ENCODE measurements at regions not wholly inside any gene's neighbourhood (a gene's known extent, or its start where the extent isn't known, plus 50 kb on each side); places are given as distances from the start of the nearest gene placed in this dataset.

DNA sequence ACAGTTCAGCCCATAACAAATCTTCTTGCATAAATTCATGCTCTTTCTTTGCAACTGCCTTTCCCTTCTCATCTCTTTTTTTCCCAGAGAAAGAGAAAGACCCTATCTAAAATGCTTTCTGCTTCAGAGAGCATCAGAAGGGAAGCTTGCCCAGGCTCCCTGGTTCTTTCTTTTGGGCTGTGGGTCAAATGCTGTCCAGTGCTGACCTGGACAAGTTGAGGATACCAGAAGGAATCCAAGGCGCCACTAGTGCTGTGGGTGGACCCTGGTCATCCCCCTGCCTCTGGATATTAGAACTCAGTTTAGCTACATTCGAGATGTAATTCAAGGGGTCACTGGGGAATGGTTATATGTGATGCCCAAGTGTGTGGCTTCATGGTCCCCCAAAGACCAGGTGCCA, 411.6 kb downstream of the RPS24 start:
- no peak for DNase-seq
- no peaks in the 10 kb centered on the region for H3K36me3 ChIP-seq (ENCODE audit: control insufficient read depth in 3 of 3, insufficient read depth in 2 of 3, low read depth in 1 of 3, low read length in 3 of 3)
- H3K4me1 ChIP-seq (ENCODE audit: control insufficient read depth in 3 of 3, insufficient read depth in 2 of 3, low read depth in 1 of 3, low read length in 2 of 3): peaks cover 0 to 8% (median 0%) of the 10 kb centered on the region in 3 donors
- FAIRE-seq: no peak
- 83 to 95% (median 90%) methylated on average over 2 of the region's 2 CpGs for WGBS, 3 donors
- H3K27me3 ChIP-seq (ENCODE audit: control insufficient read depth in 3 of 3, insufficient read depth in 3 of 3, low read length in 3 of 3): no peaks in the 10 kb centered on the region
- H3K4me3 ChIP-seq (ENCODE audit: low read depth in 1 of 3, low read length in 3 of 3): no peak overlapping the region
- no peaks in the 10 kb centered on the region for H3K9me3 ChIP-seq (ENCODE audit: control insufficient read depth in 2 of 2, insufficient read depth in 1 of 2, low read depth in 1 of 2, low read length in 1 of 2)
- H3K27ac ChIP-seq (ENCODE audit: low read depth in 1 of 3, low read length in 2 of 3): no peak overlapping the region

DNA sequence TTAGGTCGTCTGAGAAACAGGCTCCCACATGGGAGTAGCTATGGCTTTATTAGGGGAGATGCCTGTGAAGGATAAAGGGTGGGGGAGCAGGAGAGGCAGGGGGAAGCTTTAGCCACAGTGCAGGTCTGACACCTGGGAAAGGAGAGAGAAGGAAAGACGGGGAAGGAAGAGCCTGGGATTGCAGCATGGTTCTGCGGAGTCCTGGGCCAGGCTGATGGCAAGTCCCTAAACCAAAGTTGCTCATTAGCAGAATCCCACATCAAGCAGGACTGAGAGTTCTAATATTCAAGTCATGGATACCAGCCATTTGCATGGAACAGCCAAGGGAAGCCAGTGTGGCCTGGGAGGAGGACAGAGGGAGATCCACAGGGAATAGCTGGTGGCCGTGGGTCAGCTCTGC, 414.8 kb downstream of the RPS24 start:
- Histone ChIP-seq H3K4me3 (ENCODE audit: low read depth in 1 of 3, low read length in 3 of 3) (no peak overlapping the region), H3K27me3 (ENCODE audit: control insufficient read depth in 3 of 3, insufficient read depth in 3 of 3, low read length in 3 of 3) (no peaks in the 10 kb centered on the region), H3K36me3 (ENCODE audit: control insufficient read depth in 3 of 3, insufficient read depth in 2 of 3, low read depth in 1 of 3, low read length in 3 of 3) (no peaks in the 10 kb centered on the region), H3K9me3 (ENCODE audit: control insufficient read depth in 2 of 2, insufficient read depth in 1 of 2, low read depth in 1 of 2, low read length in 1 of 2) (no peaks in the 10 kb centered on the region), H3K27ac (ENCODE audit: low read depth in 1 of 3, low read length in 2 of 3) (no peak overlapping the region), H3K4me1 (ENCODE audit: control insufficient read depth in 3 of 3, insufficient read depth in 2 of 3, low read depth in 1 of 3, low read length in 2 of 3) (peaks cover 0 to 11% (median 0%) of the 10 kb centered on the region in 3 donors)
- 73 to 86% (median 79%) methylated on average over 4 of the region's 4 CpGs for WGBS, 3 donors
- no peak for FAIRE-seq
- DNase-seq: no peak

DNA sequence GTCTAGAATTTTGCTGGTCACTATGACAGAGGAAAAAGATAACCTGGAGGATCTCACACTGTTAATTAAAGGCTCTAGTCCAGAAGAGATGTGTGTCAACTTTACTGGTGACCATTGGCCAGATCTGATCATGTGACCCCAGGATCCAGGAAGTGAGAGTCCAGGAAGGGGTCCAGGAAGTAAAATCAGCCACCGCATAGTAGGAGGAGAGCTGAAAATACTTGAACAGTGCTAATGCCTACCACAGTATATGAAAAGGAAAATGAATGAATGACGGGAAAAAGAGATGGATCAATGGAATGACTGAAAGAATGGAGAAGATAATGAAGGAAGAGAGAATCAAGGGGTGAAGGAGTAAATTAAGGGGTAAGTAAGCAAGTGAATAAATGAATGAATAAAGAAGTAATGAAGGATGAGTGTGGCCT, 415.3 kb downstream of the RPS24 start:
- H3K36me3 ChIP-seq (ENCODE audit: control insufficient read depth in 3 of 3, insufficient read depth in 2 of 3, low read depth in 1 of 3, low read length in 3 of 3): no peaks in the 10 kb centered on the region
- no peaks in the 10 kb centered on the region for H3K9me3 ChIP-seq (ENCODE audit: control insufficient read depth in 2 of 2, insufficient read depth in 1 of 2, low read depth in 1 of 2, low read length in 1 of 2)
- FAIRE-seq (no peak), DNase-seq (no peak)
- no peak overlapping the region for H3K4me3 ChIP-seq (ENCODE audit: low read depth in 1 of 3, low read length in 3 of 3)
- 95 to 100% (median 98%) methylated on average over 2 of the region's 2 CpGs for WGBS, 3 donors
- H3K27me3 ChIP-seq (ENCODE audit: control insufficient read depth in 3 of 3, insufficient read depth in 3 of 3, low read length in 3 of 3): peaks cover 0 to under 1% (median 0%) of the 10 kb centered on the region in 3 donors
- no peak overlapping the region for H3K27ac ChIP-seq (ENCODE audit: low read depth in 1 of 3, low read length in 2 of 3)
- peaks cover 0 to 11% (median 0%) of the 10 kb centered on the region in 3 donors for H3K4me1 ChIP-seq (ENCODE audit: control insufficient read depth in 3 of 3, insufficient read depth in 2 of 3, low read depth in 1 of 3, low read length in 2 of 3)

- WGBS, 3 donors: 80 to 89% (median 89%) methylated on average over 4 of the region's 4 CpGs
- no peaks in the 10 kb centered on the region for H3K36me3 ChIP-seq (ENCODE audit: control insufficient read depth in 3 of 3, insufficient read depth in 2 of 3, low read depth in 1 of 3, low read length in 3 of 3)
- H3K4me3 ChIP-seq (ENCODE audit: low read depth in 1 of 3, low read length in 3 of 3): no peak overlapping the region
- H3K27me3 ChIP-seq (ENCODE audit: control insufficient read depth in 3 of 3, insufficient read depth in 3 of 3, low read length in 3 of 3): peaks cover 0 to 2% (median 0%) of the 10 kb centered on the region in 3 donors
- no peak for DNase-seq
- H3K9me3 ChIP-seq (ENCODE audit: control insufficient read depth in 2 of 2, insufficient read depth in 1 of 2, low read depth in 1 of 2, low read length in 1 of 2): no peaks in the 10 kb centered on the region
- FAIRE-seq: no peak
- no peak overlapping the region for H3K27ac ChIP-seq (ENCODE audit: low read depth in 1 of 3, low read length in 2 of 3)
- H3K4me1 ChIP-seq (ENCODE audit: control insufficient read depth in 3 of 3, insufficient read depth in 2 of 3, low read depth in 1 of 3, low read length in 2 of 3): peaks cover 0 to 11% (median 0%) of the 10 kb centered on the region in 3 donors
Observed at GRCh38 chr10:78449554-78449953, 415.9 kb downstream of the RPS24 start.

GRCh38 chr10:78450239-78450638, 416.6 kb downstream of the RPS24 start:
- Histone ChIP-seq H3K4me3 (ENCODE audit: low read depth in 1 of 3, low read length in 3 of 3) (no peak overlapping the region), H3K27me3 (ENCODE audit: control insufficient read depth in 3 of 3, insufficient read depth in 3 of 3, low read length in 3 of 3) (peaks cover 0 to 2% (median 0%) of the 10 kb centered on the region in 3 donors), H3K36me3 (ENCODE audit: control insufficient read depth in 3 of 3, insufficient read depth in 2 of 3, low read depth in 1 of 3, low read length in 3 of 3) (no peaks in the 10 kb centered on the region), H3K27ac (ENCODE audit: low read depth in 1 of 3, low read length in 2 of 3) (no peak overlapping the region), H3K9me3 (ENCODE audit: control insufficient read depth in 2 of 2, insufficient read depth in 1 of 2, low read depth in 1 of 2, low read length in 1 of 2) (no peaks in the 10 kb centered on the region), H3K4me1 (ENCODE audit: control insufficient read depth in 3 of 3, insufficient read depth in 2 of 3, low read depth in 1 of 3, low read length in 2 of 3) (peaks cover 0 to 11% (median 0%) of the 10 kb centered on the region in 3 donors)
- no peak for DNase-seq
- no peak for FAIRE-seq
- 77 to 93% (median 85%) methylated on average over 3 of the region's 3 CpGs for WGBS, 3 donors

- WGBS, 3 donors: 73 to 88% (median 74%) methylated on average over 6 of the region's 6 CpGs
- H3K27me3 ChIP-seq (ENCODE audit: control insufficient read depth in 3 of 3, insufficient read depth in 3 of 3, low read length in 3 of 3): peaks cover 0 to 2% (median 0%) of the 10 kb centered on the region in 3 donors
- no peak for DNase-seq
Observed at GRCh38 chr10:78450807-78451485, 417.3 kb downstream of the RPS24 start.

GRCh38 chr10:78451592-78451991, 417.9 kb downstream of the RPS24 start:
- no peak overlapping the region for H3K27ac ChIP-seq (ENCODE audit: low read depth in 1 of 3, low read length in 2 of 3)
- WGBS, 3 donors: 33 to 42% (median 38%) methylated on average over 10 of the region's 10 CpGs
- FAIRE-seq (no peak), DNase-seq (peak in 1 of 2 donors; percentile 8)
- H3K4me3 ChIP-seq (ENCODE audit: low read depth in 1 of 3, low read length in 3 of 3): no peak overlapping the region
- H3K9me3 ChIP-seq (ENCODE audit: control insufficient read depth in 2 of 2, insufficient read depth in 1 of 2, low read depth in 1 of 2, low read length in 1 of 2): no peaks in the 10 kb centered on the region
- H3K4me1 ChIP-seq (ENCODE audit: control insufficient read depth in 3 of 3, insufficient read depth in 2 of 3, low read depth in 1 of 3, low read length in 2 of 3): peaks cover 0 to 11% (median 0%) of the 10 kb centered on the region in 3 donors
- no peaks in the 10 kb centered on the region for H3K36me3 ChIP-seq (ENCODE audit: control insufficient read depth in 3 of 3, insufficient read depth in 2 of 3, low read depth in 1 of 3, low read length in 3 of 3)
- peaks cover 0 to 2% (median 0%) of the 10 kb centered on the region in 3 donors for H3K27me3 ChIP-seq (ENCODE audit: control insufficient read depth in 3 of 3, insufficient read depth in 3 of 3, low read length in 3 of 3)

More at GRCh38 chr10:78450807-78451485, 417.3 kb downstream of the RPS24 start:
- H3K36me3 ChIP-seq (ENCODE audit: control insufficient read depth in 3 of 3, insufficient read depth in 2 of 3, low read depth in 1 of 3, low read length in 3 of 3): no peaks in the 10 kb centered on the region
- FAIRE-seq: no peak
- H3K27ac ChIP-seq (ENCODE audit: low read depth in 1 of 3, low read length in 2 of 3): no peak overlapping the region
- no peak overlapping the region for H3K4me3 ChIP-seq (ENCODE audit: low read depth in 1 of 3, low read length in 3 of 3)
- no peaks in the 10 kb centered on the region for H3K9me3 ChIP-seq (ENCODE audit: control insufficient read depth in 2 of 2, insufficient read depth in 1 of 2, low read depth in 1 of 2, low read length in 1 of 2)
- peaks cover 0 to 11% (median 0%) of the 10 kb centered on the region in 3 donors for H3K4me1 ChIP-seq (ENCODE audit: control insufficient read depth in 3 of 3, insufficient read depth in 2 of 3, low read depth in 1 of 3, low read length in 2 of 3)

DNA sequence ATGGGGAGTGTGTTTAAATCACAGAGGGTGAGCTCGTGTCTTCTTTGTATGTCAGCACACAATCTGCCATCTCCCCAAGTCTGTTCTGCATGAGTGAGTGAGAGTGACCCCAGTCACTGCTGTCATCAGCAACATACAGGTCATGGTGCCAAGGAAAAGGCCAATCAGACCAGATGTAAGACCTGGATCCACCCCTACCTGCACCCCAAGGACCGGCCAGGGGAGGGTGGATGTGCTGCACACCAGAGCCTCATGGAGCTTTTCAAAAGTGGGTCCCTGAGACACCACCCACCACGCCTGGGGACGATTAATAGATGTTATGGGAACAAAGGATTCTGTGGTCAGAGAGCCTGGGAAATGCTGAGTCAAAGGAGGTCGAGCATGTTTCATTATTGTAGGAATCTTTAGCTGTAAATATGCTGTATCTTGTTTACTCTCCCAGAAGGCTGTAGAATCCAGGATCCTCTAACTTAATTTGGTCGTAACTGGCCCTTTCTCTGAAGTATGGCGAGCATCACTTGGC, 420.5 kb downstream of the RPS24 start:
- H3K27me3 ChIP-seq (ENCODE audit: control insufficient read depth in 3 of 3, insufficient read depth in 3 of 3, low read length in 3 of 3): peaks cover 0 to 2% (median 0%) of the 10 kb centered on the region in 3 donors
- peaks cover 0 to 15% (median 0%) of the 10 kb centered on the region in 3 donors for H3K4me1 ChIP-seq (ENCODE audit: control insufficient read depth in 3 of 3, insufficient read depth in 2 of 3, low read depth in 1 of 3, low read length in 2 of 3)
- FAIRE-seq: no peak
- no peaks in the 10 kb centered on the region for H3K36me3 ChIP-seq (ENCODE audit: control insufficient read depth in 3 of 3, insufficient read depth in 2 of 3, low read depth in 1 of 3, low read length in 3 of 3)
- H3K9me3 ChIP-seq (ENCODE audit: control insufficient read depth in 2 of 2, insufficient read depth in 1 of 2, low read depth in 1 of 2, low read length in 1 of 2): no peaks in the 10 kb centered on the region
- no peak overlapping the region for H3K27ac ChIP-seq (ENCODE audit: low read depth in 1 of 3, low read length in 2 of 3)
- 73 to 80% (median 74%) methylated on average over 7 of the region's 7 CpGs for WGBS, 3 donors
- no peak for DNase-seq
- no peak overlapping the region for H3K4me3 ChIP-seq (ENCODE audit: low read depth in 1 of 3, low read length in 3 of 3)
